GM23338 (cell line): ENCODE measurements at regions not wholly inside any gene's neighbourhood (a gene's known extent, or its start where the extent isn't known, plus 50 kb on each side); places are given as distances from the start of the nearest gene placed in this dataset.
A peak's percentile ranks its signal among the peaks of the same experiment; 100 is the strongest.

Experiments used
- ATAC-seq: fragments of 200-7000 bp; cut with Tn5 transposase; 3 replicates; pipeline ENCODE4 v1.9.1; 2020
- DNase-seq: peaks from one replicate; pipeline ENCODE4 v3.0.0-alpha.2; 2015; ENCODE audit warnings: low spot score
- H2AFZ ChIP-seq: fragments of 200-600 bp; sonication (generic); 2 replicates; pipeline ENCODE4 v1.8.0; 2016; ENCODE audit warnings: antibody characterized with exemption, mild to moderate bottlenecking, moderate library complexity
- H3F3A ChIP-seq: fragments of 200-600 bp; sonication (generic); replicated peaks from 2 replicates; pipeline ENCODE4 v1.8.0; 2017; ENCODE audit warnings: antibody characterized with exemption, mixed run types, low read depth
- H3K27ac ChIP-seq: fragments of 200-600 bp; sonication (generic); 2 replicates; pipeline ENCODE4 v1.6.1; 2016; ENCODE audit warnings: low read depth
- H3K27me3 ChIP-seq: fragments of 200-600 bp; sonication (generic); 2 replicates; pipeline ENCODE4 v1.8.0; 2016; ENCODE audit warnings: mild to moderate bottlenecking, mixed run types, moderate library complexity; ENCODE audit not compliant: insufficient read depth
- H3K36me3 ChIP-seq: fragments of 200-600 bp; sonication (generic); 2 replicates; pipeline ENCODE4 v1.8.0; 2016; ENCODE audit warnings: mild to moderate bottlenecking; ENCODE audit not compliant: insufficient read depth
- H3K4me1 ChIP-seq: fragments of 200-600 bp; sonication (generic); 2 replicates; pipeline ENCODE4 v1.8.0; 2016; ENCODE audit warnings: mild to moderate bottlenecking, moderate library complexity; ENCODE audit not compliant: insufficient read depth
- H3K4me2 ChIP-seq: fragments of 200-600 bp; sonication (generic); 2 replicates; pipeline ENCODE4 v1.7.1; 2017; ENCODE audit warnings: mixed run types
- H3K4me3 ChIP-seq: fragments of 200-600 bp; sonication (generic); 2 replicates; pipeline ENCODE4 v1.6.1; 2016; ENCODE audit warnings: mixed run types
- H3K79me2 ChIP-seq: fragments of 200-600 bp; sonication (generic); replicated peaks from 2 replicates; pipeline ENCODE4 v1.8.0; 2017; ENCODE audit warnings: mild to moderate bottlenecking; ENCODE audit not compliant: insufficient read depth
- H3K9me2 ChIP-seq: fragments of 200-600 bp; sonication (generic); 2 replicates; pipeline ENCODE4 v1.8.0; 2017; ENCODE audit not compliant: insufficient read depth
- H4K20me1 ChIP-seq: fragments of 200-600 bp; sonication (generic); replicated peaks from 2 replicates; pipeline ENCODE4 v1.8.0; 2017; ENCODE audit warnings: mild to moderate bottlenecking; ENCODE audit not compliant: insufficient read depth
- H3K27ac Mint-ChIP-seq: 2 replicates; pipeline ENCODE4 v1.8.0; 2020; ENCODE audit warnings: inconsistent platforms, mild to moderate bottlenecking, moderate library complexity, mixed read lengths
- H3K27me3 Mint-ChIP-seq: 3 replicates; pipeline ENCODE4 v1.8.0; 2022; ENCODE audit warnings: low read depth, mild to moderate bottlenecking, moderate library complexity, mixed read lengths, inconsistent platforms; ENCODE audit not compliant: insufficient read depth, poor library complexity
- H3K36me3 Mint-ChIP-seq: 3 replicates; pipeline ENCODE4 v1.8.0; 2021; ENCODE audit warnings: low read depth, mild to moderate bottlenecking, inconsistent platforms, moderate library complexity, mixed read lengths
- H3K4me1 Mint-ChIP-seq: 3 replicates; pipeline ENCODE4 v1.8.0; 2020; ENCODE audit warnings: mild to moderate bottlenecking, inconsistent platforms, mixed read lengths
- H3K4me3 Mint-ChIP-seq: 3 replicates; pipeline ENCODE4 v1.8.0; 2021; ENCODE audit warnings: moderate library complexity, mild to moderate bottlenecking, inconsistent platforms, mixed read lengths
- H3K9me3 Mint-ChIP-seq: 3 replicates; pipeline ENCODE4 v1.8.0; 2020; ENCODE audit warnings: moderate library complexity, mild to moderate bottlenecking, inconsistent platforms, mixed read lengths
- CREB1 ChIP-seq: fragments of 250-450 bp; sonication (Bioruptor Pico); IDR thresholded peaks from 2 replicates; pipeline ENCODE4 v1.5.0; 2020; ENCODE audit warnings: low read depth, mild to moderate bottlenecking, moderate library complexity
- EZH2phosphoT487 ChIP-seq: fragments of 200-600 bp; sonication (generic); IDR thresholded peaks from one replicate; pipeline ENCODE4 v1.8.1; 2018; ENCODE audit warnings: antibody characterized with exemption; ENCODE audit not compliant: unreplicated experiment
- JUNB ChIP-seq: IDR thresholded peaks from one replicate; pipeline ENCODE4 v1.6.1; 2016; ENCODE audit warnings: antibody characterized with exemption; ENCODE audit not compliant: unreplicated experiment
- NANOG ChIP-seq: IDR thresholded peaks from 2 replicates; pipeline ENCODE4 v1.6.1; 2016; ENCODE audit warnings: antibody characterized with exemption, borderline replicate concordance
- POLR2AphosphoS5 ChIP-seq: IDR thresholded peaks from 2 replicates; pipeline ENCODE4 v1.6.1; 2016; ENCODE audit warnings: antibody characterized with exemption, low read depth
- STAT1 ChIP-seq: IDR thresholded peaks from one replicate; pipeline ENCODE4 v1.6.1; 2016; ENCODE audit warnings: antibody characterized with exemption; ENCODE audit not compliant: unreplicated experiment
- ZNF331 ChIP-seq: fragments of 250-450 bp; sonication (Bioruptor Pico); IDR thresholded peaks from 2 replicates; pipeline ENCODE4 v1.5.0; 2020; ENCODE audit warnings: low read depth, mild to moderate bottlenecking, moderate library complexity
- ZNF462 ChIP-seq: fragments of 250-450 bp; sonication (Bioruptor Pico); IDR thresholded peaks from 2 replicates; pipeline ENCODE4 v1.5.0; 2020; ENCODE audit warnings: mild to moderate bottlenecking, moderate library complexity
- TF ChIP-seq, protein P1 (sequence below), 2 experiments: fragments of 200-600 bp in 1 of 2; sonication (generic) in 1 of 2; conservative IDR thresholded peaks; 2 replicates each; pipeline versions ENCODE4 v1.5.1 to v1.6.1; 2016 to 2017; ENCODE audit warnings: antibody characterized with exemption in 2 of 2, low read depth in 2 of 2, mild to moderate bottlenecking in 2 of 2, moderate library complexity in 1 of 2
- TF ChIP-seq, protein P2 (sequence below): IDR thresholded peaks from 2 replicates; pipeline ENCODE4 v1.6.1; 2016; ENCODE audit warnings: antibody characterized with exemption

DNA sequence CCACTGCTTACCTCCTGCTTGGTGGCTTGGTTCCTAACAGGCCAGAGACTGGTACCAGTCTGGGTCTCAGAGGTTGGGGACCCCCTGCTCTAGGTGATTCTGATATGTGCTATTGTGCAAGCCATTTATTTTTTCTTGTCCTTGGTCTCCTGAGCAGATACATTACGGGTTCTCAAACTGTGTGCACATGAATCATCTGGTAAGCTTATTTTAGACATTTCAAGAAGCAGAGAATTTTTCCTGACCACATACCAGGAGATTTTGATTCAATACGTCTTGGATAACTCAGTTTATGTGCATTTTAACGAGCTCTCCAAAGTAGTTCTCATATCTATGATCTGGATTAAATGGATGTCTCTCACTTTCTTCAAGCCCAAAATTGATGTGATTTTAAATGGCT is 77.2 kb downstream of the FHIP1A start:
- ATAC-seq (no peak), DNase-seq (no peak)
- Histone ChIP-seq H3K9me2 (no peaks in the 10 kb centered on the region), H3K36me3 (no peaks in the 10 kb centered on the region), H3K27me3 (no peaks in the 10 kb centered on the region), H4K20me1 (no peaks in the 10 kb centered on the region), H3K27ac (peak overlapping the region; percentile 95), H3K79me2 (peaks cover 42% of the 10 kb centered on the region), H3F3A (no peaks in the 10 kb centered on the region), H3K4me1 (peaks cover 58% of the 10 kb centered on the region), H3K4me2 (peak overlapping the region; percentile 4; the same call in 1 of the 2 replicates), H2AFZ (no peak overlapping the region), H3K4me3 (no peak overlapping the region)
- H3K36me3 Mint-ChIP-seq: peaks cover 32% of the 10 kb centered on the region
- TF ChIP-seq ZNF462 (CRISPR knock-in tag): no peak
- TF ChIP-seq JUNB: no peak
- TF ChIP-seq, protein P1, sequence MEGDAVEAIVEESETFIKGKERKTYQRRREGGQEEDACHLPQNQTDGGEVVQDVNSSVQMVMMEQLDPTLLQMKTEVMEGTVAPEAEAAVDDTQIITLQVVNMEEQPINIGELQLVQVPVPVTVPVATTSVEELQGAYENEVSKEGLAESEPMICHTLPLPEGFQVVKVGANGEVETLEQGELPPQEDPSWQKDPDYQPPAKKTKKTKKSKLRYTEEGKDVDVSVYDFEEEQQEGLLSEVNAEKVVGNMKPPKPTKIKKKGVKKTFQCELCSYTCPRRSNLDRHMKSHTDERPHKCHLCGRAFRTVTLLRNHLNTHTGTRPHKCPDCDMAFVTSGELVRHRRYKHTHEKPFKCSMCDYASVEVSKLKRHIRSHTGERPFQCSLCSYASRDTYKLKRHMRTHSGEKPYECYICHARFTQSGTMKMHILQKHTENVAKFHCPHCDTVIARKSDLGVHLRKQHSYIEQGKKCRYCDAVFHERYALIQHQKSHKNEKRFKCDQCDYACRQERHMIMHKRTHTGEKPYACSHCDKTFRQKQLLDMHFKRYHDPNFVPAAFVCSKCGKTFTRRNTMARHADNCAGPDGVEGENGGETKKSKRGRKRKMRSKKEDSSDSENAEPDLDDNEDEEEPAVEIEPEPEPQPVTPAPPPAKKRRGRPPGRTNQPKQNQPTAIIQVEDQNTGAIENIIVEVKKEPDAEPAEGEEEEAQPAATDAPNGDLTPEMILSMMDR (conservative IDR thresholded peaks at IDR 0.05; ENCODE audit: low read depth in 2 of 2): no peak
- TF ChIP-seq CREB1: no peak
- TF ChIP-seq, protein P2, sequence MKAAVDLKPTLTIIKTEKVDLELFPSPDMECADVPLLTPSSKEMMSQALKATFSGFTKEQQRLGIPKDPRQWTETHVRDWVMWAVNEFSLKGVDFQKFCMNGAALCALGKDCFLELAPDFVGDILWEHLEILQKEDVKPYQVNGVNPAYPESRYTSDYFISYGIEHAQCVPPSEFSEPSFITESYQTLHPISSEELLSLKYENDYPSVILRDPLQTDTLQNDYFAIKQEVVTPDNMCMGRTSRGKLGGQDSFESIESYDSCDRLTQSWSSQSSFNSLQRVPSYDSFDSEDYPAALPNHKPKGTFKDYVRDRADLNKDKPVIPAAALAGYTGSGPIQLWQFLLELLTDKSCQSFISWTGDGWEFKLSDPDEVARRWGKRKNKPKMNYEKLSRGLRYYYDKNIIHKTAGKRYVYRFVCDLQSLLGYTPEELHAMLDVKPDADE: no peak
- no peak for TF ChIP-seq ZNF331 (CRISPR knock-in tag)
- TF ChIP-seq STAT1: no peak
- TF ChIP-seq NANOG: no peak
- no peak for TF ChIP-seq EZH2phosphoT487
- no peak for TF ChIP-seq POLR2AphosphoS5
- peak overlapping the region; percentile 98 for H3K27ac Mint-ChIP-seq
- peaks cover 5% of the 10 kb centered on the region; the same call in 1 of the 3 replicates for H3K9me3 Mint-ChIP-seq
- peaks cover 4% of the 10 kb centered on the region for H3K27me3 Mint-ChIP-seq
- H3K4me1 Mint-ChIP-seq: peaks cover 74% of the 10 kb centered on the region
- H3K4me3 Mint-ChIP-seq: no peak overlapping the region
